WTC11 (cell line): ENCODE measurements at regions not wholly inside any gene's neighbourhood (a gene's known extent, or its start where the extent isn't known, plus 50 kb on each side); places are given as distances from the start of the nearest gene placed in this dataset.

Experiments
- CREM ChIP-seq: sonication (generic); formaldehyde crosslinking; IDR thresholded peaks from 2 replicates; pipeline ENCODE4 v1.8.1; 2022; ENCODE audit warnings: mild to moderate bottlenecking, missing genetic modification reagents, moderate library complexity
- CTCF ChIP-seq: fragments of 200-600 bp; IDR thresholded peaks from 2 replicates; pipeline ENCODE4 v1.8.0; 2022; ENCODE audit warnings: antibody characterized with exemption
- GABPB1 ChIP-seq: sonication (generic); formaldehyde crosslinking; IDR thresholded peaks from 2 replicates; pipeline ENCODE4 v1.8.1; 2023; ENCODE audit warnings: mild to moderate bottlenecking, missing genetic modification reagents
- JUN ChIP-seq: sonication (generic); formaldehyde crosslinking; IDR thresholded peaks from 2 replicates; pipeline ENCODE4 v1.8.0; 2023; ENCODE audit warnings: mild to moderate bottlenecking, missing genetic modification reagents
- ZMAT4 ChIP-seq: fragments of 250-450 bp; sonication (Bioruptor Pico); IDR thresholded peaks from 2 replicates; pipeline ENCODE4 v1.9.0; 2021; ENCODE audit warnings: mild to moderate bottlenecking
- ZNF281 ChIP-seq: sonication (generic); formaldehyde crosslinking; IDR thresholded peaks from 2 replicates; pipeline ENCODE4 v1.8.0; 2023; ENCODE audit warnings: mild to moderate bottlenecking, missing genetic modification reagents
- ZNF416 ChIP-seq: fragments of 250-450 bp; sonication (Bioruptor Pico); IDR thresholded peaks from 2 replicates; pipeline ENCODE4 v1.9.0; 2021; ENCODE audit warnings: mild to moderate bottlenecking, inconsistent platforms
- ZNF671 ChIP-seq: fragments of 250-450 bp; sonication (Bioruptor Pico); IDR thresholded peaks from 2 replicates; pipeline ENCODE4 v1.8.0; 2021; ENCODE audit warnings: mild to moderate bottlenecking
- TF ChIP-seq, protein P1 (sequence below): sonication (generic); formaldehyde crosslinking; IDR thresholded peaks from 2 replicates; pipeline ENCODE4 v1.8.1; 2022; ENCODE audit warnings: low read depth, missing genetic modification reagents, borderline replicate concordance

DNA sequence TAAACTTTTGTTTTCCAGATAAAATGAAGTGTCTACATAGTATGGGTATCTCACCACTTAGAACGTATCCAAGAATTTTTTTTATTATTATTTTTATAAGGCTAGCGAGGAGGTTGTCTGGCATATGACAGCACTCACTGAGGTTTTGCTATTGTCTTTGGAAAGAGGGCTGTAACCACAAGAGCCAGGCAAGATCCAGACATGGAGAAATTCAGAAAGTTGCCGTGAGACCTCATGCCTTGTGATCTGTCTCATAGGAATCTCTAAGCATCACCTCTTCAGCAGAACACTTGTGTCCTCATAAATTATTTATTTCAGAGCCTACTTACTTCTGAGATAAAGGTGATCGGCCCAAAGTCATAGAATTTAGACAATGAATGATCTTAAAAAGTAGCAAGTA is 410.8 kb downstream of the CDH11 start:
- TF ChIP-seq ZNF281 (no peak), GABPB1 (CRISPR knock-in tag) (no peak), JUN (CRISPR knock-in tag) (no peak), CTCF (no peak), ZNF671 (CRISPR knock-in tag) (no peak), CREM (CRISPR knock-in tag) (no peak), ZNF416 (CRISPR knock-in tag) (no peak), ZMAT4 (CRISPR knock-in tag) (no peak)
- TF ChIP-seq, protein P1, sequence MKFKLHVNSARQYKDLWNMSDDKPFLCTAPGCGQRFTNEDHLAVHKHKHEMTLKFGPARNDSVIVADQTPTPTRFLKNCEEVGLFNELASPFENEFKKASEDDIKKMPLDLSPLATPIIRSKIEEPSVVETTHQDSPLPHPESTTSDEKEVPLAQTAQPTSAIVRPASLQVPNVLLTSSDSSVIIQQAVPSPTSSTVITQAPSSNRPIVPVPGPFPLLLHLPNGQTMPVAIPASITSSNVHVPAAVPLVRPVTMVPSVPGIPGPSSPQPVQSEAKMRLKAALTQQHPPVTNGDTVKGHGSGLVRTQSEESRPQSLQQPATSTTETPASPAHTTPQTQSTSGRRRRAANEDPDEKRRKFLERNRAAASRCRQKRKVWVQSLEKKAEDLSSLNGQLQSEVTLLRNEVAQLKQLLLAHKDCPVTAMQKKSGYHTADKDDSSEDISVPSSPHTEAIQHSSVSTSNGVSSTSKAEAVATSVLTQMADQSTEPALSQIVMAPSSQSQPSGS (CRISPR knock-in tag): no peak
